CD4-positive, alpha-beta memory T cell (primary cell): ENCODE measurements at regions not wholly inside any gene's neighbourhood (a gene's known extent, or its start where the extent isn't known, plus 50 kb on each side); places are given as distances from the start of the nearest gene placed in this dataset.
A peak's percentile ranks its signal among the peaks of the same experiment; 100 is the strongest.

Experiments
- CTCF ChIA-PET: fragments of 350-600 bp; sonication (Branson Sonifier 250); formaldehyde crosslinking; loops from one replicate; lab custom pipeline; 2021; ENCODE audit warnings: inconsistent platforms; ENCODE audit not compliant: partially characterized antibody; lab: Charles Lee
- POLR2A ChIA-PET: fragments of 350-600 bp; sonication (Branson Sonifier 250); formaldehyde crosslinking; loops from one replicate; lab custom pipeline; 2021; ENCODE audit not compliant: partially characterized antibody; lab: Charles Lee
- DNase-seq, 5 donors: peaks; one replicate each; pipeline versions ENCODE4 v3.0.0 to v3.0.0-alpha.2; 2020 to 2022; ENCODE audit warnings: mixed read lengths in 1 of 5
- H3K27ac ChIP-seq: one replicate; pipeline ENCODE4 v1.7.0; 2013; ENCODE audit warnings: low read depth, low read length
- H3K27me3 ChIP-seq: 2 replicates; pipeline ENCODE4 v1.7.0; 2013; ENCODE audit warnings: mild to moderate bottlenecking, low read length, moderate library complexity; ENCODE audit not compliant: insufficient read depth
- H3K36me3 ChIP-seq: 2 replicates; pipeline ENCODE4 v1.7.0; 2013; ENCODE audit warnings: mild to moderate bottlenecking, low read length, moderate library complexity; ENCODE audit not compliant: insufficient read depth
- H3K4me1 ChIP-seq: 2 replicates; pipeline ENCODE4 v1.7.0; 2013; ENCODE audit warnings: mild to moderate bottlenecking, low read length, moderate library complexity; ENCODE audit not compliant: insufficient read depth
- H3K4me3 ChIP-seq, 2 donors: one replicate each; pipeline ENCODE4 v1.7.0; 2013; ENCODE audit warnings: low read length in 2 of 2, mild to moderate bottlenecking in 1 of 2
- H3K9me3 ChIP-seq, 2 donors: one replicate each; pipeline ENCODE4 v1.7.0; 2013; ENCODE audit warnings: low read length in 2 of 2, control low read depth in 1 of 2; ENCODE audit not compliant: control insufficient read depth in 1 of 2
- H3K27ac Mint-ChIP-seq, 7 donors: one replicate each; pipeline ENCODE4 v1.8.0; 2020 to 2021; ENCODE audit warnings: mixed read lengths in 7 of 7, mild to moderate bottlenecking in 6 of 7, inconsistent platforms in 3 of 7, moderate library complexity in 3 of 7
- H3K27me3 Mint-ChIP-seq, 2 donors: one replicate each; pipeline ENCODE4 v1.8.0; 2020 to 2021; ENCODE audit warnings: mixed read lengths in 2 of 2
- H3K36me3 Mint-ChIP-seq, 2 donors: one replicate each; pipeline ENCODE4 v1.8.0; 2020 to 2021; ENCODE audit warnings: mixed read lengths in 2 of 2, inconsistent platforms in 1 of 2, mild to moderate bottlenecking in 1 of 2
- H3K4me1 Mint-ChIP-seq, 4 donors: one replicate each; pipeline ENCODE4 v1.8.0; 2020 to 2021; ENCODE audit warnings: mixed read lengths in 4 of 4, mild to moderate bottlenecking in 1 of 4
- H3K4me3 Mint-ChIP-seq, 8 donors: one replicate each; pipeline ENCODE4 v1.8.0; 2020 to 2021; ENCODE audit warnings: mixed read lengths in 8 of 8, mild to moderate bottlenecking in 7 of 8, moderate library complexity in 6 of 8, inconsistent platforms in 3 of 8
- H3K9me3 Mint-ChIP-seq, 8 donors: one replicate each; pipeline ENCODE4 v1.8.0; 2020 to 2021; ENCODE audit warnings: mixed read lengths in 8 of 8, mild to moderate bottlenecking in 5 of 8, inconsistent platforms in 3 of 8, moderate library complexity in 1 of 8
- intact Hi-C: fragments of 100-400 bp; cut with micrococcal nuclease; formaldehyde crosslinking; loops from one replicate; pipeline ENCODE4 v1.15.1; 2023

DNA sequence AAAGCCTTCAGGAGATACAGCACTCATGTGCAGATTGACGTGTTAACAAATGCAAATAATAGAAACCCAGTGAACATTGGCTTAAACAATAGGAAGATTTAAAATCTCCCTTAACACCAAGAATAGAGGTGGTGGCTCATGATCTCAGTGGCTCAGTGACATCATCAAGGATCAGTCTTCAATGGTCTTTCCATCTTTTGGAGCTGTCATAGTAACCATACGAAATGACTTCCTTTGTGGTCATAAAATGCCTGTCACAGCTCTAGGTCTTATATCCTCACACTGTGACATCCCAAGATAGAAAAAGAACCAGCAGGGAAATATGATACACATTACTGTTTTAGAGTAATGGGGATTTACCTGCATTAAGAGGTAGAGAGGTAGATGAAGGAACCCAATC, 59.6 kb upstream of the ACKR3 start:
- Histone ChIP-seq H3K9me3 (no peaks in the 10 kb centered on the region), H3K27ac (no peak overlapping the region), H3K27me3 (no peaks in the 10 kb centered on the region), H3K36me3 (no peaks in the 10 kb centered on the region), H3K4me1 (peaks cover 14% of the 10 kb centered on the region), H3K4me3 (no peak overlapping the region)
- Mint-ChIP-seq H3K27me3 (peaks cover 22% of the 10 kb centered on the region in 2 donors), H3K9me3 (no peaks in the 10 kb centered on the region), H3K4me3 (no peak overlapping the region), H3K27ac (peak overlapping the region in 2 of 7 donors; percentile 2 to 5), H3K4me1 (peaks cover 4 to 10% (median 9%) of the 10 kb centered on the region in 4 donors), H3K36me3 (no peaks in the 10 kb centered on the region)
- POLR2A ChIA-PET = interaction anchor here (0.6 to 0.8 kb wide), 2 partner anchors 26 to 39 kb away, joined by 3 to 4 read pairs; no protein-coding TSS in a partner anchor
- DNase-seq = no peak
- CTCF ChIA-PET = interaction anchor here (1.4 to 9.8 kb wide), 5 partner anchors 21 to 159 kb away, joined by 4 to 410 read pairs (median 6); partner anchors contain the start of gene ACKR3
- intact Hi-C loops = loop anchor here (5.0 kb wide), 1 partner anchor 1062 kb away; no protein-coding TSS in a partner anchor

- peaks cover 4 to 10% (median 9%) of the 10 kb centered on the region in 4 donors for H3K4me1 Mint-ChIP-seq
- POLR2A ChIA-PET = no interaction called here
- no peaks in the 10 kb centered on the region for H3K9me3 ChIP-seq
- DNase-seq = no peak
- H3K27me3 ChIP-seq = no peaks in the 10 kb centered on the region
- peaks cover 0 to 3% (median 0%) of the 10 kb centered on the region in 8 donors for H3K9me3 Mint-ChIP-seq
- H3K4me3 Mint-ChIP-seq = no peak overlapping the region
- H3K36me3 ChIP-seq = no peaks in the 10 kb centered on the region
- CTCF ChIA-PET = interaction anchor here (0.6 to 9.8 kb wide), 9 partner anchors 9 to 78 kb away, joined by 3 to 410 read pairs (median 22); partner anchors contain the start of gene ACKR3
- no peak overlapping the region for H3K4me3 ChIP-seq
- H3K36me3 Mint-ChIP-seq = no peaks in the 10 kb centered on the region
- H3K27ac Mint-ChIP-seq = no peak overlapping the region
- intact Hi-C loops = loop anchor here (5.0 kb wide), 1 partner anchor 1061 kb away; no protein-coding TSS in a partner anchor
- peaks cover 11 to 14% of the 10 kb centered on the region in 2 donors for H3K27me3 Mint-ChIP-seq
- peaks cover 14% of the 10 kb centered on the region for H3K4me1 ChIP-seq
- no peak overlapping the region for H3K27ac ChIP-seq
These were observed 58.4 kb upstream of the ACKR3 start for GRCh38 chr2:236511266-236511665.

- no peaks in the 10 kb centered on the region for H3K9me3 ChIP-seq
- no peak overlapping the region for H3K4me3 ChIP-seq
- H3K27ac Mint-ChIP-seq = peak overlapping the region in 1 of 7 donors; percentile 6
- peaks cover 0 to 3% (median 0%) of the 10 kb centered on the region in 8 donors for H3K9me3 Mint-ChIP-seq
- no peak for DNase-seq
- ChIA-PET CTCF (interaction anchor here (0.9 to 9.8 kb wide), 27 partner anchors 10 to 574 kb away, joined by 3 to 410 read pairs (median 9); partner anchors contain the start of gene ACKR3), POLR2A (interaction anchor here (1.0 to 3.4 kb wide), 7 partner anchors 24 to 59 kb away, joined by 3 to 35 read pairs (median 5); partner anchors contain the start of gene ACKR3)
- peaks cover 5 to 6% of the 10 kb centered on the region in 2 donors for H3K27me3 Mint-ChIP-seq
- H3K4me1 ChIP-seq = peaks cover 9% of the 10 kb centered on the region
- no peak overlapping the region for H3K27ac ChIP-seq
- H3K4me3 Mint-ChIP-seq = no peak overlapping the region
- no peaks in the 10 kb centered on the region for H3K27me3 ChIP-seq
- intact Hi-C loops = loop anchor here (5.0 kb wide), 1 partner anchor 1060 kb away; no protein-coding TSS in a partner anchor
- peaks cover 4 to 6% (median 4%) of the 10 kb centered on the region in 4 donors for H3K4me1 Mint-ChIP-seq
- H3K36me3 Mint-ChIP-seq = no peaks in the 10 kb centered on the region
- no peaks in the 10 kb centered on the region for H3K36me3 ChIP-seq
These were observed 57.4 kb upstream of the ACKR3 start for GRCh38 chr2:236512267-236512666.

DNA sequence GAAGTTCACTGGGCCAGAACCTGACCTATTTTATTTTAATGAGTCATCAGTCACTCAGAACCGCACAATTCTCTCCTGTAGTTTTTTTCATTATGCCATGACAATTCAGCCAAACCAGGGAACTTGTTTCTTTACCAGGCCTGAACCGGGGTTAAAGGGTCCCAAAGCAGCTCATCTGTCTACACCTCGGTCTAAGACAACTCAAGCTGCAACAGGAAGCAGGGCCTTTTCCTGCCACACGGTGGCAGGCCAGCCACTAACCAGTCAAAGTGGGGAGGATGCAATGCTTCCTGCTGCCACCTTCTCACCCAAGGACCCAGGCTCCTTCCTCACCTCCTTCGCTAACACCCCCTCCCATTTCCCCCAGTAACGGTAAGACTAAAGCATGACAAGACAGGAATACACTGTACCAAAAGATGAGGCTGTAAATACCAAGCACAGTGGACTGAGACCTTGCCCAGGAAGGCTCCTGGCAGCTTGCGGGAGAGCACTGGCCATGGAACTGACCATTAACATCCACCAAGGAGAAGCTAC, 56.7 kb upstream of the ACKR3 start:
- POLR2A ChIA-PET = interaction anchor here (1.0 to 3.4 kb wide), 7 partner anchors 24 to 58 kb away, joined by 3 to 35 read pairs (median 5); partner anchors contain the start of gene ACKR3
- H3K27me3 Mint-ChIP-seq = peaks cover 3 to 4% of the 10 kb centered on the region in 2 donors
- H3K4me1 Mint-ChIP-seq = peaks cover 0 to 5% (median 3%) of the 10 kb centered on the region in 4 donors

DNA sequence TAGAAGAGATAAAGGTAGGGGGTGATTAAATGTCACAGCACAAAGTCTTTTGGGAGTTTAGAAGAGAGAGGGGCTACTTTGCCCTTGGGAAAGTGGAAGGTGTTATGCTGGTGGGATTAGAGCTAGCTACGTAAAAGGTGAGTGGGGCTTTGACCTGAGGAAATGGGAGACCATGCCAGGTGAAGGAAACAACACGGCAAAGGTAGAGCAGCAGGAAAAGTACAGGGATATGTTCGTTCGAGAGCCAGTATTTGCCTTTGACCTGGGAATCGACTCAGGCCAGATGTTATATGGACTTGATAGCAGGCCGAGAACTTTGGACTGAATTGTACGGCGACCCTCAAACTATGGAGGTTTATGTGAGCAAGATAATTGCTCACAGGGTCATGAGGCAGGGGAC, 55.7 kb upstream of the ACKR3 start:
- Histone ChIP-seq H3K36me3 (no peaks in the 10 kb centered on the region), H3K4me3 (no peak overlapping the region), H3K9me3 (no peaks in the 10 kb centered on the region), H3K27me3 (no peaks in the 10 kb centered on the region), H3K27ac (no peak overlapping the region), H3K4me1 (peaks cover 9% of the 10 kb centered on the region)
- intact Hi-C loops = loop anchor here (1.0 to 5.0 kb wide), 5 partner anchors 23 to 1058 kb away; partner anchors contain the start of gene ACKR3
- no peak overlapping the region for H3K27ac Mint-ChIP-seq
- no peak overlapping the region for H3K4me3 Mint-ChIP-seq
- peaks cover 0 to 4% (median 2%) of the 10 kb centered on the region in 4 donors for H3K4me1 Mint-ChIP-seq
- H3K36me3 Mint-ChIP-seq = no peaks in the 10 kb centered on the region
- H3K27me3 Mint-ChIP-seq = peaks cover 0 to 2% of the 10 kb centered on the region in 2 donors
- DNase-seq = no peak
- POLR2A ChIA-PET = interaction anchor here (1.9 to 3.4 kb wide), 4 partner anchors 23 to 57 kb away, joined by 5 to 35 read pairs (median 13); partner anchors contain the start of gene ACKR3
- H3K9me3 Mint-ChIP-seq = peaks cover 0 to 3% (median 0%) of the 10 kb centered on the region in 8 donors
- CTCF ChIA-PET = interaction anchor here (0.7 to 9.8 kb wide), 22 partner anchors 10 to 549 kb away, joined by 3 to 410 read pairs (median 16); partner anchors contain the start of gene ACKR3

More for the DNA sequence above, 56.7 kb upstream of the ACKR3 start:
- peaks cover 9% of the 10 kb centered on the region for H3K4me1 ChIP-seq
- Mint-ChIP-seq H3K9me3 (peaks cover 0 to 3% (median 0%) of the 10 kb centered on the region in 8 donors), H3K36me3 (no peaks in the 10 kb centered on the region), H3K4me3 (no peak overlapping the region), H3K27ac (no peak overlapping the region)
- H3K36me3 ChIP-seq = no peaks in the 10 kb centered on the region
- H3K27ac ChIP-seq = no peak overlapping the region
- H3K4me3 ChIP-seq = no peak overlapping the region
- intact Hi-C loops = loop anchor here (1.0 to 5.0 kb wide), 5 partner anchors 24 to 1059 kb away; partner anchors contain the start of gene ACKR3
- DNase-seq = peak; percentile 58 to 72 (median 64)
- no peaks in the 10 kb centered on the region for H3K9me3 ChIP-seq
- no peaks in the 10 kb centered on the region for H3K27me3 ChIP-seq
- CTCF ChIA-PET = interaction anchor here (0.7 to 9.8 kb wide), 32 partner anchors 10 to 573 kb away, joined by 3 to 410 read pairs (median 6); partner anchors contain the start of gene ACKR3

DNA sequence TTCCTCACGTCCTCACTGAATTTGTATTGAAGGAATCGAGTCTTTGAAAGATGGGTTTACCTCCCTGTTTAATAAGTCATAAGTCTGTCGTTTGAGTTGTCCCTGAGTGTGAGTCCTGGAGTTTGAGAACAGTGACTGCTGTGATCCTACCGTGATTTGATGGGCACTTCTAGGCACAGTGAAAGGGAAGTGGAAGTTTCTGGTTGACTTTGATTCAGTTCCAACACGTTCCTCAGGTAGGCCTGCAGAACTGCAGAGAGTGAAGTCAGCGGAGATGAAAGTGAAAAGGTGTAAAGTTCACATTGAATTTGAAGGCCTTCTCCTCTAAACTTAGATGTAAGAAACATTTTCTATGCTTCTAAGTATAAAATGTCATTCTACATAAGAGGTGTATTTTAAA, 52.9 kb upstream of the ACKR3 start:
- no peak overlapping the region for H3K4me3 Mint-ChIP-seq
- intact Hi-C loops = no loop called here
- peaks cover 0 to 3% (median 0%) of the 10 kb centered on the region in 8 donors for H3K9me3 Mint-ChIP-seq
- Histone ChIP-seq H3K27ac (no peak overlapping the region), H3K27me3 (no peaks in the 10 kb centered on the region), H3K4me3 (no peak overlapping the region), H3K36me3 (no peaks in the 10 kb centered on the region), H3K4me1 (peaks cover 9% of the 10 kb centered on the region), H3K9me3 (no peaks in the 10 kb centered on the region)
- peaks cover 0 to 3% (median 0%) of the 10 kb centered on the region in 4 donors for H3K4me1 Mint-ChIP-seq
- no peak overlapping the region for H3K27ac Mint-ChIP-seq
- CTCF ChIA-PET = interaction anchor here (1.7 to 2.2 kb wide), 2 partner anchors 52 to 53 kb away, joined by 5 to 9 read pairs; partner anchors contain the start of gene ACKR3
- no peak for DNase-seq
- peaks cover 0 to 6% of the 10 kb centered on the region in 2 donors for H3K27me3 Mint-ChIP-seq
- POLR2A ChIA-PET = no interaction called here
- no peaks in the 10 kb centered on the region for H3K36me3 Mint-ChIP-seq
